Lung (tissue), 11 donors: ENCODE measurements at regions not wholly inside any gene's neighbourhood (a gene's known extent, or its start where the extent isn't known, plus 50 kb on each side); places are given as distances from the start of the nearest gene placed in this dataset.

Experiments
- ATAC-seq: fragments of 200-7000 bp; cut with Tn5 transposase; one replicate; pipeline ENCODE4 v1.9.1; 2020; ENCODE audit warnings: moderate number of reproducible peaks; ENCODE audit not compliant: insufficient read depth, low FRiP score
- DNase-seq, 3 donors: peaks; one replicate each; pipeline ENCODE4 v3.0.0-alpha.2; 2013 to 2017
- H3K27ac ChIP-seq, 2 donors: one replicate each; pipeline ENCODE4 v1.5.1; 2013; ENCODE audit warnings: mild to moderate bottlenecking in 2 of 2, moderate library complexity in 2 of 2, control low read depth in 1 of 2, inconsistent platforms in 1 of 2, low read depth in 1 of 2, low read length in 1 of 2
- H3K27me3 ChIP-seq, 3 donors: one replicate each; pipeline ENCODE4 v1.5.1; 2013; ENCODE audit warnings: low read length in 2 of 3; ENCODE audit not compliant: control insufficient read depth in 3 of 3, insufficient read depth in 3 of 3
- H3K36me3 ChIP-seq, 4 donors: one replicate each; pipeline ENCODE4 v1.5.1; 2013; ENCODE audit warnings: low read length in 4 of 4, mild to moderate bottlenecking in 1 of 4, moderate library complexity in 1 of 4; ENCODE audit not compliant: control insufficient read depth in 4 of 4, insufficient read depth in 4 of 4
- H3K4me1 ChIP-seq, 5 donors: one replicate each; pipeline ENCODE4 v1.5.1; 2013; ENCODE audit warnings: low read length in 5 of 5, mild to moderate bottlenecking in 2 of 5, moderate library complexity in 1 of 5; ENCODE audit not compliant: control insufficient read depth in 5 of 5, insufficient read depth in 5 of 5
- H3K4me3 ChIP-seq: one replicate; pipeline ENCODE4 v1.5.1; 2013; ENCODE audit warnings: mild to moderate bottlenecking, control low read depth, moderate library complexity
- H3K9ac ChIP-seq, 2 donors: one replicate each; pipeline ENCODE4 v1.5.1; 2013; ENCODE audit warnings: low read length in 2 of 2, control low read depth in 1 of 2; ENCODE audit not compliant: insufficient read depth in 1 of 2
- H3K9me3 ChIP-seq, 4 donors: one replicate each; pipeline ENCODE4 v1.5.1; 2013; ENCODE audit warnings: low read length in 3 of 4, mild to moderate bottlenecking in 1 of 4, moderate library complexity in 1 of 4; ENCODE audit not compliant: control insufficient read depth in 4 of 4, insufficient read depth in 3 of 4
- CTCF ChIP-seq: IDR thresholded peaks from 2 replicates; pipeline ENCODE4 v1.5.1; 2012; ENCODE audit warnings: mild to moderate bottlenecking; ENCODE audit errors: control extremely low read depth, extremely low read depth
- WGBS, 2 donors: extraction: QIAGEN DNeasy Blood & Tissue Kit; methylation state at CpG; one replicate each; pipeline ENCODE4 v1.1.7; 2013; 5-methylcytosine and 5-hydroxymethylcytosine counted together
- donor health status: control.
- donor health status: control.
- donor health status: Bipolar disorder and iron deficiency.
- donor health status: healthy.
- donor health status: DM: yes; HTN: yes; CAD: no.

GRCh38 chr2:18910843-18911242 lies 321.5 kb upstream of the NT5C1B start:
- WGBS, 2 donors = 70 to 80% methylated on average over 4 of the region's 4 CpGs
- Histone ChIP-seq H3K27ac (no peak overlapping the region), H3K4me3 (no peak overlapping the region), H3K9me3 (no peaks in the 10 kb centered on the region), H3K9ac (no peak overlapping the region), H3K27me3 (no peaks in the 10 kb centered on the region), H3K36me3 (no peaks in the 10 kb centered on the region), H3K4me1 (peaks cover 0 to 2% (median 0%) of the 10 kb centered on the region in 5 donors)
- TF ChIP-seq CTCF = no peak
- DNase-seq = no peak
- ATAC-seq = no peak

GRCh38 chr2:18907937-18908336 lies 318.6 kb upstream of the NT5C1B start:
- WGBS, 2 donors = 88 to 92% methylated on average over 3 of the region's 3 CpGs
- H3K27ac ChIP-seq = no peak overlapping the region
- no peak for DNase-seq

GRCh38 chr2:18907508-18907907 lies 318.1 kb upstream of the NT5C1B start:
- WGBS, 2 donors = 56 to 61% methylated on average over 2 of the region's 2 CpGs
- no peak for ATAC-seq
- TF ChIP-seq CTCF = no peak

More at GRCh38 chr2:18907937-18908336, 318.6 kb upstream of the NT5C1B start:
- no peak for ATAC-seq
- peaks cover 0 to 2% (median 0%) of the 10 kb centered on the region in 5 donors for H3K4me1 ChIP-seq
- no peak overlapping the region for H3K9ac ChIP-seq
- TF ChIP-seq CTCF = no peak
- no peaks in the 10 kb centered on the region for H3K27me3 ChIP-seq
- peaks cover 0 to 2% (median 0%) of the 10 kb centered on the region in 4 donors for H3K9me3 ChIP-seq
- H3K4me3 ChIP-seq = no peak overlapping the region
- H3K36me3 ChIP-seq = no peaks in the 10 kb centered on the region

GRCh38 chr2:18903750-18904149 lies 314.4 kb upstream of the NT5C1B start:
- no peak overlapping the region for H3K9ac ChIP-seq
- no peak overlapping the region for H3K4me3 ChIP-seq
- no peak for ATAC-seq
- no peak for DNase-seq
- H3K4me1 ChIP-seq = peaks cover 0 to 8% (median 0%) of the 10 kb centered on the region in 5 donors
- H3K27ac ChIP-seq = no peak overlapping the region
- TF ChIP-seq CTCF = no peak
- H3K27me3 ChIP-seq = no peaks in the 10 kb centered on the region
- H3K36me3 ChIP-seq = no peaks in the 10 kb centered on the region
- peaks cover 0 to 2% (median 0%) of the 10 kb centered on the region in 4 donors for H3K9me3 ChIP-seq
- whole genome bisulfite sequencing, 2 donors = 77 to 80% methylated on average over 3 of the region's 3 CpGs

More at GRCh38 chr2:18907508-18907907, 318.1 kb upstream of the NT5C1B start:
- no peak for DNase-seq
- peaks cover 0 to 2% (median 0%) of the 10 kb centered on the region in 5 donors for H3K4me1 ChIP-seq
- H3K4me3 ChIP-seq = no peak overlapping the region
- no peaks in the 10 kb centered on the region for H3K36me3 ChIP-seq
- H3K27me3 ChIP-seq = no peaks in the 10 kb centered on the region
- H3K9ac ChIP-seq = no peak overlapping the region
- H3K27ac ChIP-seq = no peak overlapping the region
- peaks cover 0 to 2% (median 0%) of the 10 kb centered on the region in 4 donors for H3K9me3 ChIP-seq
